Motor neuron (in vitro differentiated cells): ENCODE measurements at regions not wholly inside any gene's neighbourhood (a gene's known extent, or its start where the extent isn't known, plus 50 kb on each side); places are given as distances from the start of the nearest gene placed in this dataset.
A peak's percentile ranks its signal among the peaks of the same experiment; 100 is the strongest.

Source experiments
- ATAC-seq, 8 experiments: fragments of 200-7000 bp; cut with Tn5 transposase; replicated peaks in 6 of 8; 2 replicates each; pipeline ENCODE4 v1.8.0; 2021; ENCODE audit warnings: mild to moderate bottlenecking in 8 of 8, moderate library complexity in 8 of 8
- H3K27ac ChIP-seq, 2 donors: fragments of 250-450 bp; sonication (Bioruptor Pico); 2 replicates each; pipeline ENCODE4 v1.9.0; 2021; ENCODE audit warnings: antibody characterized with exemption in 2 of 2, mild to moderate bottlenecking in 2 of 2, moderate library complexity in 1 of 2
- H3K4me1 ChIP-seq, 2 donors: fragments of 250-450 bp; sonication (Bioruptor Pico); replicated peaks in 1 of 2; 2 replicates each; pipeline ENCODE4 v1.6.1; 2021; ENCODE audit warnings: antibody characterized with exemption in 2 of 2, mild to moderate bottlenecking in 2 of 2, moderate library complexity in 1 of 2
- H3K4me3 ChIP-seq, 5 donors: fragments of 250-450 bp; sonication (Bioruptor Pico); 2 replicates each; pipeline ENCODE4 v1.9.0; 2021; ENCODE audit warnings: antibody characterized with exemption in 5 of 5, mild to moderate bottlenecking in 5 of 5, moderate library complexity in 4 of 5
- whole genome bisulfite sequencing, 10 experiments: fragments of 450-650 bp; shearing (Covaris generic); methylation state at CpG; one replicate each; pipeline ENCODE4 v1.0.0; 2022; 5-methylcytosine and 5-hydroxymethylcytosine counted together
- in situ Hi-C, 9 experiments: fragments of 400-800 bp; cut with MboI; loops; one replicate each; pipeline ENCODE4 v1.15.0; 2021; ENCODE audit warnings: low sequenced_read_pairs in 9 of 9, low pct_unique_long_range_greater_than_20kb in 2 of 9; ENCODE audit not compliant: unreplicated experiment in 9 of 9

GRCh38 chr7:106986450-106986977 lies 58.0 kb upstream of the PRKAR2B start:
- Histone ChIP-seq H3K4me1 (peaks cover 5 to 8% of the 10 kb centered on the region in 2 donors), H3K4me3 (no peak overlapping the region), H3K27ac (no peak overlapping the region)
- in situ Hi-C loops = no loop called here
- peak in 1 of 8 experiments; percentile 46 for ATAC-seq

GRCh38 chr7:106987777-106988176 lies 56.7 kb upstream of the PRKAR2B start:
- ATAC-seq = no peak
- 33 to 94% (median 64%) methylated on average over 1 to 2 of the region's 3 CpGs; no CpG with 5 or more reads in 2 of the 10 experiments for WGBS, 10 experiments
- in situ Hi-C loops = no loop called here
- Histone ChIP-seq H3K4me1 (peaks cover 2 to 5% of the 10 kb centered on the region in 2 donors), H3K4me3 (no peak overlapping the region), H3K27ac (no peak overlapping the region)

- peaks cover 0 to 5% of the 10 kb centered on the region in 2 donors for H3K4me1 ChIP-seq
- no peak overlapping the region for H3K27ac ChIP-seq
- WGBS, 10 experiments = 0 to 82% (median 38%) methylated on average over 1 to 3 of the region's 3 CpGs; no CpG with 5 or more reads in 2 of the 10 experiments
- in situ Hi-C loops = no loop called here
- no peak overlapping the region for H3K4me3 ChIP-seq
- peak in 3 of 8 experiments; percentile 79 to 89 (median 82) for ATAC-seq
These were observed 52.0 kb upstream of the PRKAR2B start for GRCh38 chr7:106992511-106992910.
